ENCODE measurements at regions not wholly inside any gene's neighbourhood (a gene's known extent, or its start where the extent isn't known, plus 50 kb on each side); places are given as distances from the start of the nearest gene placed in this dataset.
"Not testable (repeated sequence)": the region's sequence is repeated elsewhere in the genome, so short reads cannot be mapped to it uniquely, and the experiment has no call there.

DNA sequence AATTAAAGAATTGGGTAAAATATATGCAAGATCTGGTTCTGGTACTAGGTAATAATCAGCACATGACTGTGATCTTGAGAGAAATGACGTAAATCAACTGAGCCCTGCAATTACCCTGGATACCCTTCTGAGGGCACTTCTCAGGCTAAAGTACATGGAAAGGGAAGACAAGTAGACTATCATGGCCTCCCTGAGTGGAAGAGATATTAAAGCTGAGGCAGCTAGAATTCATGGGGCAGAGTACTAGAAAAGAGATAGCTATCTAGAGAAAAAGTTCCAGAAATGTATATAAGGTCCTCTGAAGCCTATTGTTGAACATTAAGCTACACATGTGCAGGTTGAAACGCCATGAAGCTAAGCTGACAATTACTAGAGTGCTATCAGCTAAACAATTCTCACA, 249.6 kb downstream of the NKX6-1 start:
- intact Hi-C loops (cut with micrococcal nuclease) = no loop called here
- H3K4me3 Mint-ChIP-seq (ENCODE audit: unreplicated experiment) = no peak overlapping the region
- CTCF ChIA-PET = interaction anchor here (0.8 to 1.3 kb wide), 3 partner anchors 9 to 480 kb away, joined by 3 to 4 read pairs (median 3); no protein-coding TSS in a partner anchor
- no peaks in the 10 kb centered on the region for H3K4me1 Mint-ChIP-seq (ENCODE audit: insufficient read depth, unreplicated experiment)
- POLR2A ChIA-PET = no interaction called here
- no peak overlapping the region for H3K27ac Mint-ChIP-seq (ENCODE audit: low read depth, unreplicated experiment)
- TF ChIP-seq, protein P1, sequence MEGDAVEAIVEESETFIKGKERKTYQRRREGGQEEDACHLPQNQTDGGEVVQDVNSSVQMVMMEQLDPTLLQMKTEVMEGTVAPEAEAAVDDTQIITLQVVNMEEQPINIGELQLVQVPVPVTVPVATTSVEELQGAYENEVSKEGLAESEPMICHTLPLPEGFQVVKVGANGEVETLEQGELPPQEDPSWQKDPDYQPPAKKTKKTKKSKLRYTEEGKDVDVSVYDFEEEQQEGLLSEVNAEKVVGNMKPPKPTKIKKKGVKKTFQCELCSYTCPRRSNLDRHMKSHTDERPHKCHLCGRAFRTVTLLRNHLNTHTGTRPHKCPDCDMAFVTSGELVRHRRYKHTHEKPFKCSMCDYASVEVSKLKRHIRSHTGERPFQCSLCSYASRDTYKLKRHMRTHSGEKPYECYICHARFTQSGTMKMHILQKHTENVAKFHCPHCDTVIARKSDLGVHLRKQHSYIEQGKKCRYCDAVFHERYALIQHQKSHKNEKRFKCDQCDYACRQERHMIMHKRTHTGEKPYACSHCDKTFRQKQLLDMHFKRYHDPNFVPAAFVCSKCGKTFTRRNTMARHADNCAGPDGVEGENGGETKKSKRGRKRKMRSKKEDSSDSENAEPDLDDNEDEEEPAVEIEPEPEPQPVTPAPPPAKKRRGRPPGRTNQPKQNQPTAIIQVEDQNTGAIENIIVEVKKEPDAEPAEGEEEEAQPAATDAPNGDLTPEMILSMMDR (IDR thresholded peaks at IDR 0.05; ENCODE audit: unreplicated experiment) = no peak
- peaks cover 48% of the 10 kb centered on the region for H3K27me3 Mint-ChIP-seq (ENCODE audit: insufficient read depth, unreplicated experiment)
- no peaks in the 10 kb centered on the region for H3K36me3 Mint-ChIP-seq (ENCODE audit: insufficient read depth, unreplicated experiment)
- no peak for DNase-seq (ENCODE audit: unreplicated experiment)
- no peaks in the 10 kb centered on the region for H3K9me3 Mint-ChIP-seq (ENCODE audit: unreplicated experiment)
- no TSS peak for BruUV-seq (replicated peaks)

DNA sequence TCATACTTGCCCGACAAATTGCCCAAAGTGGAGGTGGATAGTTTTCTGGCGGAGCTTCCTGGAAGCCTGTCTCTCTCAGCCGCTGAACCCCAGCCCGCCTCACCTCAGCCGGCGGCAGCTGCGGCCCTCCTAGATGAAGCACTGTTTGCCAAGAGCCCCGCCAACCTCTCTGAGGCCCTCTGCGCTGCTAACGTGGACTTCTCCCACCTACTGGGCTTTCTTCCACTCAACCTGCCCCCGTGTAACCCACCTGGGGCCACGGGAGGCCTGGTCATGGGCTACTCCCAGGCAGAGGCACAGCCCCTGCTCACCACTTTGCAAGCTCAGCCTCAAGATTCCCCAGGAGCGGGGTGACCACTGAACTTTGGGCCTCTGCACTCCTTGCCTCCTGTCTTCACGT, 254.1 kb downstream of the NKX6-1 start:
- DNase-seq (ENCODE audit: unreplicated experiment); H3K27ac Mint-ChIP-seq (ENCODE audit: low read depth, unreplicated experiment); BruUV-seq (replicated peaks); H3K4me1 Mint-ChIP-seq (ENCODE audit: insufficient read depth, unreplicated experiment); intact Hi-C loops (cut with micrococcal nuclease); H3K4me3 Mint-ChIP-seq (ENCODE audit: unreplicated experiment); H3K9me3 Mint-ChIP-seq (ENCODE audit: unreplicated experiment); H3K36me3 Mint-ChIP-seq (ENCODE audit: insufficient read depth, unreplicated experiment); H3K27me3 Mint-ChIP-seq (ENCODE audit: insufficient read depth, unreplicated experiment); POLR2A ChIA-PET: not testable (repeated sequence)
- CTCF ChIA-PET = interaction anchor here (0.6 to 1.0 kb wide), 2 partner anchors 88 to 329 kb away, joined by 3 read pairs; no protein-coding TSS in a partner anchor

DNA sequence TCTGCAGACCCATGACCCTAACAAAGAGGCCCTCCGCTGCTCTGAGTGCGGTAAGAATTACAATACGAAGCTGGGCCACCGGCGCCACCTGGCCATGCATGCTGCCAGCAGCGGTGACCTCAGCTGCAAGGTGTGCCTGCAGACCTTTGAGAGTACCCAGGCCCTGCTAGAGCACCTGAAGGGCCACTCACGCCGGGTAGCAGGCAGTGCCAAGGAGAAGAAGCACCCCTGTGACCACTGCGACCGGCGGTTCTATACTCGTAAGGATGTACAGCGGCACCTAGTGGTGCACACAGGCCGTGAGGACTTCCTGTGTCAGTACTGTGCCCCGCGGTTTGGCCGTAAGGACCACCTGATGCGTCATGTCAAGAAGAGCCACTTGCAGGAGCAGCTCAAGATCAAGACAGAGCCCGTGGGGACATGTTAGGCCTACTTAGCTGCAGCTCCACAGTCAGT, 254.7 kb downstream of the NKX6-1 start:
- H3K9me3 Mint-ChIP-seq (ENCODE audit: unreplicated experiment); DNase-seq (ENCODE audit: unreplicated experiment); POLR2A ChIA-PET; BruUV-seq (replicated peaks); H3K27ac Mint-ChIP-seq (ENCODE audit: low read depth, unreplicated experiment); H3K36me3 Mint-ChIP-seq (ENCODE audit: insufficient read depth, unreplicated experiment); H3K4me1 Mint-ChIP-seq (ENCODE audit: insufficient read depth, unreplicated experiment); intact Hi-C loops (cut with micrococcal nuclease); H3K4me3 Mint-ChIP-seq (ENCODE audit: unreplicated experiment); H3K27me3 Mint-ChIP-seq (ENCODE audit: insufficient read depth, unreplicated experiment): not testable (repeated sequence)
- CTCF ChIA-PET = interaction anchor here (0.6 kb wide), 1 partner anchor 330 kb away, joined by 3 read pairs; no protein-coding TSS in a partner anchor

DNA sequence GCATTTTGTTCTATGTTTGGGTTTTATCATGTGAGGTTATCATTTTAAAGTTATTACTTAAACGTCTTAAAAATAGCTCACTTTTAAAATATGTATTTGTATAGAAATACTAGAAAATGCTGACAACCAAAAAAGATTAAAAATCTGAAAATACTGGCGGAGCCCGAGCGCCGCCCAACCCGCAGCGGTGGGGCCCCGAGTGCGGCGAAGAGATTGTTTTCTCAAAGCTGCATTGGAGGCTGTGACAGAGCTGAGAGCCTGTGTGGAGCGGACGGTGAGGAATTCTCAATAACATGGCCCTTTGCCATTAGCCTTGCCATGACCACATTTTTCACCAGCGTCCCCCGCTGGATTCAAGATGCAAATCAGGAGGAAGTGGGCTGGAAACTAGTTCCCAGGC, 255.4 kb downstream of the NKX6-1 start:
- no peak for DNase-seq (ENCODE audit: unreplicated experiment)
- TF ChIP-seq, protein P1 (IDR thresholded peaks at IDR 0.05; ENCODE audit: unreplicated experiment) = no peak
- POLR2A ChIA-PET = no interaction called here
- no peak overlapping the region for H3K27ac Mint-ChIP-seq (ENCODE audit: low read depth, unreplicated experiment)
- CTCF ChIA-PET = no interaction called here
- BruUV-seq (replicated peaks) = no TSS peak
- H3K9me3 Mint-ChIP-seq (ENCODE audit: unreplicated experiment) = no peaks in the 10 kb centered on the region
- no peak overlapping the region for H3K4me3 Mint-ChIP-seq (ENCODE audit: unreplicated experiment)
- H3K27me3 Mint-ChIP-seq (ENCODE audit: insufficient read depth, unreplicated experiment) = no peaks in the 10 kb centered on the region
- intact Hi-C loops (cut with micrococcal nuclease) = no loop called here
- peaks cover 11% of the 10 kb centered on the region for H3K4me1 Mint-ChIP-seq (ENCODE audit: insufficient read depth, unreplicated experiment)
- H3K36me3 Mint-ChIP-seq (ENCODE audit: insufficient read depth, unreplicated experiment) = peaks cover 6% of the 10 kb centered on the region

DNA sequence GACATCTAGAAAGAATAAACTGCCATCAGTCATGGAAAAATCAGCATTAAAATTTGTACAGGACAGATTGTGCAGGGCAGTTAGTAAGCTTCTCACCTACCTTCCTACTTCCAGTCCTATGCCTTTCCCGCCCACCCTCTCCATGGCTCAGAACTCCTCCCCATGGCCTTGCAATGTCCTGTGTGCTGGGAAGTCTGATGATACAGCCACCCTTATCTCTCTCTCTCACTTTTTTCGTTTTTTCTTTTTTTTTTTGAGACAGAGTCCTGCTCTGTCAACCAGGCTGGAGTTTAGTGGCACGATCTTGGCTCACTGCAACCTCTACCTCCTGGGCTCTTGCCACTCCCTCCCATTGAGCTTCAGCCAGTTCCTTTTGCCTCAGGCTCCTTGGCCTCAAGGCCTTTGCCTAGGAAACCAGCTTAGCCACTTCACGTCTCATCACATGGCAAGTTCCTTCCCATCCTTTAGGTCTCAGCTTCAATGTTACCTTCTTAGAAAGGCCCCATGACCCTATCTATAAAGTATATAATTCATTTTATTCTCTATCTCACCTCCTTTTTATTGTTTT, 259.7 kb downstream of the NKX6-1 start:
- H3K4me1 Mint-ChIP-seq (ENCODE audit: insufficient read depth, unreplicated experiment) = peaks cover 20% of the 10 kb centered on the region
- CTCF ChIA-PET = interaction anchor here (0.9 to 1.5 kb wide), 5 partner anchors 10 to 469 kb away, joined by 3 to 4 read pairs (median 3); no protein-coding TSS in a partner anchor
- intact Hi-C loops (cut with micrococcal nuclease) = no loop called here
- POLR2A ChIA-PET = no interaction called here
- H3K36me3 Mint-ChIP-seq (ENCODE audit: insufficient read depth, unreplicated experiment) = peaks cover 6% of the 10 kb centered on the region
- no peaks in the 10 kb centered on the region for H3K27me3 Mint-ChIP-seq (ENCODE audit: insufficient read depth, unreplicated experiment)
- no peak overlapping the region for H3K4me3 Mint-ChIP-seq (ENCODE audit: unreplicated experiment)
- H3K9me3 Mint-ChIP-seq (ENCODE audit: unreplicated experiment) = no peaks in the 10 kb centered on the region
- no peak overlapping the region for H3K27ac Mint-ChIP-seq (ENCODE audit: low read depth, unreplicated experiment)
- BruUV-seq (replicated peaks) = no TSS peak
- DNase-seq (ENCODE audit: unreplicated experiment) = peak; percentile 16
- TF ChIP-seq, protein P1 (IDR thresholded peaks at IDR 0.05; ENCODE audit: unreplicated experiment) = no peak

Data from MCF 10A (cell line).